ENCODE measurements at regions not wholly inside any gene's neighbourhood (a gene's known extent, or its start where the extent isn't known, plus 50 kb on each side); places are given as distances from the start of the nearest gene placed in this dataset.
A peak's percentile ranks its signal among the peaks of the same experiment; 100 is the strongest.

- no peak overlapping the region for H2AFZ ChIP-seq (ENCODE audit: low read depth, low read length)
- no peaks in the 10 kb centered on the region for H3K9me3 ChIP-seq (ENCODE audit: insufficient read depth, low read depth, low read length)
- Mint-ChIP-seq H3K4me3 (ENCODE audit: unreplicated experiment) (no peak overlapping the region), H3K9me3 (ENCODE audit: unreplicated experiment) (peaks cover 2% of the 10 kb centered on the region), H3K4me1 (ENCODE audit: low read depth, unreplicated experiment) (peaks cover 11% of the 10 kb centered on the region), H3K36me3 (ENCODE audit: low read depth, unreplicated experiment) (peaks cover 10% of the 10 kb centered on the region), H3K27ac (ENCODE audit: unreplicated experiment) (no peak overlapping the region), H3K27me3 (ENCODE audit: low read depth, unreplicated experiment) (no peaks in the 10 kb centered on the region)
- no peaks in the 10 kb centered on the region for H3K27me3 ChIP-seq (ENCODE audit: insufficient read depth, low read length)
- no peaks in the 10 kb centered on the region for H4K20me1 ChIP-seq (ENCODE audit: insufficient read depth, low read length)
- no peak for TF ChIP-seq CTCF (IDR thresholded peaks at IDR 0.05; ENCODE audit: insufficient read depth, low read depth, low read length)
- TF ChIP-seq EZH2 (IDR thresholded peaks at IDR 0.05; ENCODE audit: insufficient read depth, low read length) = no peak
- no peak overlapping the region for H3K9ac ChIP-seq (ENCODE audit: low read length)
- DNase-seq (ENCODE audit: low read depth) (peak; percentile 27), FAIRE-seq (no peak)
- H3K4me1 ChIP-seq (ENCODE audit: insufficient read depth, low read length) = peaks cover 2% of the 10 kb centered on the region
- H3K27ac ChIP-seq (ENCODE audit: low read depth, low read length) = no peak overlapping the region
- H3K79me2 ChIP-seq (ENCODE audit: insufficient read depth, low read length) = no peaks in the 10 kb centered on the region
- H3K4me2 ChIP-seq (ENCODE audit: low read length) = no peak overlapping the region
- H3K4me3 ChIP-seq (ENCODE audit: insufficient read depth, low read depth, low read length) = no peak overlapping the region
- H3K36me3 ChIP-seq (ENCODE audit: insufficient read depth, low read length) = no peaks in the 10 kb centered on the region
These were observed 57.4 kb upstream of the PCBP1 start for GRCh38 chr2:70029814-70030409.

- peaks cover 2% of the 10 kb centered on the region for H3K9me3 Mint-ChIP-seq (ENCODE audit: unreplicated experiment)
- H3K9me3 ChIP-seq (ENCODE audit: insufficient read depth, low read depth, low read length) = no peaks in the 10 kb centered on the region
- no peak overlapping the region for H3K9ac ChIP-seq (ENCODE audit: low read length)
- no peak overlapping the region for H2AFZ ChIP-seq (ENCODE audit: low read depth, low read length)
- H3K27ac Mint-ChIP-seq (ENCODE audit: unreplicated experiment) = no peak overlapping the region
- H3K4me1 ChIP-seq (ENCODE audit: insufficient read depth, low read length) = no peaks in the 10 kb centered on the region
- H3K36me3 Mint-ChIP-seq (ENCODE audit: low read depth, unreplicated experiment) = peaks cover 4% of the 10 kb centered on the region
- H3K4me3 ChIP-seq (ENCODE audit: insufficient read depth, low read depth, low read length) = no peak overlapping the region
- no peaks in the 10 kb centered on the region for H3K27me3 Mint-ChIP-seq (ENCODE audit: low read depth, unreplicated experiment)
- DNase-seq (ENCODE audit: low read depth) (no peak), FAIRE-seq (no peak)
- H3K36me3 ChIP-seq (ENCODE audit: insufficient read depth, low read length) = no peaks in the 10 kb centered on the region
- H3K79me2 ChIP-seq (ENCODE audit: insufficient read depth, low read length) = no peaks in the 10 kb centered on the region
- no peak overlapping the region for H3K4me2 ChIP-seq (ENCODE audit: low read length)
- H3K27me3 ChIP-seq (ENCODE audit: insufficient read depth, low read length) = no peaks in the 10 kb centered on the region
- H3K4me1 Mint-ChIP-seq (ENCODE audit: low read depth, unreplicated experiment) = no peaks in the 10 kb centered on the region
- H3K4me3 Mint-ChIP-seq (ENCODE audit: unreplicated experiment) = no peak overlapping the region
- TF ChIP-seq CTCF (IDR thresholded peaks at IDR 0.05; ENCODE audit: insufficient read depth, low read depth, low read length) (no peak), EZH2 (IDR thresholded peaks at IDR 0.05; ENCODE audit: insufficient read depth, low read length) (no peak)
- no peaks in the 10 kb centered on the region for H4K20me1 ChIP-seq (ENCODE audit: insufficient read depth, low read length)
- no peak overlapping the region for H3K27ac ChIP-seq (ENCODE audit: low read depth, low read length)
These were observed 62.9 kb upstream of the ASPRV1 start for GRCh38 chr2:70024284-70024683.

DNA sequence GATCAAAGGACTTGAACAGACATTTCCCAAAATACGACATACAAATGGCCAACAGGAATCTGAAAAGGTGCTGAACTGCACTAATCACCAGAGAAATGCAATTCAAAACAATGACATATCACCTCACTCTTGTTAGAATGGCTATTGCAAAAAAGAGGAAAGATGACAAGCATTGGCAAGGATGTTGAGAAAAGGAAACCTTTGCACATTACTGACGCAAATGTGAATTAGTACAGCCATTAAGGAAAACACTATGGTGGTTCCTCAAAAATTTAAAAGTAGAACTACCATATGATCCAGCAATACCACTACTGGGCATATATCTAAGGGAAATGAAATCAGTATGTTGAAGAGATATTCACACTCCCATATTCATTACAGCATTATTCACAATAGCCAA lies 57.7 kb upstream of the ASPRV1 start:
- no peaks in the 10 kb centered on the region for H4K20me1 ChIP-seq (ENCODE audit: insufficient read depth, low read length)
- no peak overlapping the region for H2AFZ ChIP-seq (ENCODE audit: low read depth, low read length)
- no peak overlapping the region for H3K27ac ChIP-seq (ENCODE audit: low read depth, low read length)
- no peaks in the 10 kb centered on the region for H3K36me3 ChIP-seq (ENCODE audit: insufficient read depth, low read length)
- H3K27ac Mint-ChIP-seq (ENCODE audit: unreplicated experiment) = no peak overlapping the region
- no peak for TF ChIP-seq CTCF (IDR thresholded peaks at IDR 0.05; ENCODE audit: insufficient read depth, low read depth, low read length)
- no peak for TF ChIP-seq EZH2 (IDR thresholded peaks at IDR 0.05; ENCODE audit: insufficient read depth, low read length)
- DNase-seq (ENCODE audit: low read depth) = no peak
- no peak overlapping the region for H3K9ac ChIP-seq (ENCODE audit: low read length)
- H3K79me2 ChIP-seq (ENCODE audit: insufficient read depth, low read length) = no peaks in the 10 kb centered on the region
- no peaks in the 10 kb centered on the region for H3K27me3 Mint-ChIP-seq (ENCODE audit: low read depth, unreplicated experiment)
- H3K9me3 ChIP-seq (ENCODE audit: insufficient read depth, low read depth, low read length) = no peaks in the 10 kb centered on the region
- no peak overlapping the region for H3K4me3 Mint-ChIP-seq (ENCODE audit: unreplicated experiment)
- no peak for FAIRE-seq
- H3K27me3 ChIP-seq (ENCODE audit: insufficient read depth, low read length) = no peaks in the 10 kb centered on the region
- H3K4me1 ChIP-seq (ENCODE audit: insufficient read depth, low read length) = no peaks in the 10 kb centered on the region
- no peaks in the 10 kb centered on the region for H3K4me1 Mint-ChIP-seq (ENCODE audit: low read depth, unreplicated experiment)
- peaks cover 11% of the 10 kb centered on the region for H3K36me3 Mint-ChIP-seq (ENCODE audit: low read depth, unreplicated experiment)
- H3K9me3 Mint-ChIP-seq (ENCODE audit: unreplicated experiment) = peaks cover 7% of the 10 kb centered on the region
- H3K4me2 ChIP-seq (ENCODE audit: low read length) = no peak overlapping the region
- no peak overlapping the region for H3K4me3 ChIP-seq (ENCODE audit: insufficient read depth, low read depth, low read length)

Measured in astrocyte (in vitro differentiated cells and primary cell).